WTC11 (cell line): ENCODE measurements at regions not wholly inside any gene's neighbourhood (a gene's known extent, or its start where the extent isn't known, plus 50 kb on each side); places are given as distances from the start of the nearest gene placed in this dataset.

Source experiments
- ATAC-seq: fragments of 200-7000 bp; cut with Tn5 transposase; 2 replicates; pipeline ENCODE4 v1.10.0; 2021; ENCODE audit warnings: mild to moderate bottlenecking, moderate library complexity
- CTCF ChIA-PET: fragments of 300-600 bp; sonication (Branson Sonifier 250); formaldehyde crosslinking; loops from one replicate; lab custom pipeline; 2021; ENCODE audit warnings: antibody characterized with exemption; lab: Charles Lee
- POLR2A ChIA-PET: fragments of 350-600 bp; sonication (Branson Sonifier 250); formaldehyde crosslinking; loops from one replicate; lab custom pipeline; 2021; ENCODE audit warnings: antibody characterized with exemption; lab: Charles Lee
- DNase-seq: peaks from one replicate; pipeline ENCODE4 v3.0.0; 2021; ENCODE audit warnings: low spot score
- H3K27ac Mint-ChIP-seq: 2 replicates; pipeline ENCODE4 v1.8.0; 2021; ENCODE audit warnings: mixed read lengths
- H3K27me3 Mint-ChIP-seq: 2 replicates; pipeline ENCODE4 v1.8.0; 2021; ENCODE audit warnings: low read depth, mild to moderate bottlenecking, moderate library complexity, mixed read lengths
- H3K36me3 Mint-ChIP-seq: 2 replicates; pipeline ENCODE4 v1.8.0; 2021; ENCODE audit warnings: mixed read lengths
- H3K4me1 Mint-ChIP-seq: 2 replicates; pipeline ENCODE4 v1.8.0; 2022; ENCODE audit warnings: mixed read lengths
- H3K4me3 Mint-ChIP-seq: 2 replicates; pipeline ENCODE4 v1.8.0; 2021; ENCODE audit warnings: mild to moderate bottlenecking, moderate library complexity, mixed read lengths
- H3K9me3 Mint-ChIP-seq: 2 replicates; pipeline ENCODE4 v1.8.0; 2021; ENCODE audit warnings: mixed read lengths
- AR ChIP-seq: fragments of 250-450 bp; sonication (Bioruptor Pico); IDR thresholded peaks from 2 replicates; pipeline ENCODE4 v1.9.0; 2021; ENCODE audit warnings: mild to moderate bottlenecking
- ATF3 ChIP-seq: sonication (generic); formaldehyde crosslinking; conservative IDR thresholded peaks from 2 replicates; pipeline ENCODE4 v1.8.1; 2022; ENCODE audit warnings: mild to moderate bottlenecking, missing genetic modification reagents
- CREM ChIP-seq: sonication (generic); formaldehyde crosslinking; IDR thresholded peaks from 2 replicates; pipeline ENCODE4 v1.8.1; 2022; ENCODE audit warnings: mild to moderate bottlenecking, missing genetic modification reagents, moderate library complexity
- FOXJ3 ChIP-seq: sonication (generic); formaldehyde crosslinking; IDR thresholded peaks from 2 replicates; pipeline ENCODE4 v1.9.0; 2021; ENCODE audit warnings: missing genetic modification reagents, mild to moderate bottlenecking, borderline replicate concordance
- FOXP4 ChIP-seq: sonication (generic); formaldehyde crosslinking; IDR thresholded peaks from 2 replicates; pipeline ENCODE4 v1.8.0; 2022; ENCODE audit warnings: mild to moderate bottlenecking, missing genetic modification reagents
- MXD4 ChIP-seq: fragments of 250-450 bp; sonication (Bioruptor Pico); IDR thresholded peaks from 2 replicates; pipeline ENCODE4 v1.8.0; 2021; ENCODE audit warnings: mild to moderate bottlenecking, moderate library complexity, borderline replicate concordance
- RORB ChIP-seq: fragments of 250-450 bp; sonication (Bioruptor Pico); IDR thresholded peaks from 2 replicates; pipeline ENCODE4 v1.9.0; 2021; ENCODE audit warnings: mild to moderate bottlenecking
- TCF7 ChIP-seq: sonication (generic); formaldehyde crosslinking; IDR thresholded peaks from 2 replicates; pipeline ENCODE4 v1.8.0; 2022; ENCODE audit warnings: mild to moderate bottlenecking, low read depth, missing genetic modification reagents, moderate library complexity
- USF1 ChIP-seq: sonication (generic); formaldehyde crosslinking; IDR thresholded peaks from 2 replicates; pipeline ENCODE4 v1.8.0; 2022; ENCODE audit warnings: mild to moderate bottlenecking, missing genetic modification reagents
- ZNF263 ChIP-seq: sonication (generic); formaldehyde crosslinking; IDR thresholded peaks from 2 replicates; pipeline ENCODE4 v1.8.1; 2022; ENCODE audit warnings: low read depth, mild to moderate bottlenecking, moderate library complexity, missing genetic modification reagents
- ZNF423 ChIP-seq: fragments of 250-450 bp; sonication (Bioruptor Pico); IDR thresholded peaks from 2 replicates; pipeline ENCODE4 v2.1.2; 2022; ENCODE audit warnings: mild to moderate bottlenecking, moderate library complexity
- ZNF425 ChIP-seq: fragments of 250-450 bp; sonication (Bioruptor Pico); conservative IDR thresholded peaks from 2 replicates; pipeline ENCODE4 v1.9.0; 2021; ENCODE audit warnings: mild to moderate bottlenecking
- ZNF532 ChIP-seq: fragments of 250-450 bp; sonication (Bioruptor Pico); IDR thresholded peaks from 2 replicates; pipeline ENCODE4 v1.9.0; 2021; ENCODE audit warnings: mild to moderate bottlenecking, borderline replicate concordance
- ZNF671 ChIP-seq: fragments of 250-450 bp; sonication (Bioruptor Pico); IDR thresholded peaks from 2 replicates; pipeline ENCODE4 v1.8.0; 2021; ENCODE audit warnings: mild to moderate bottlenecking

GRCh38 chr2:114111329-114111728, 221.4 kb downstream of the ACTR3 start (continued):
- TF ChIP-seq FOXP4 (CRISPR knock-in tag) (no peak), CREM (CRISPR knock-in tag) (no peak), ZNF532 (CRISPR knock-in tag) (no peak)
- TF ChIP-seq, all 79 proteins: peak for 0

- H3K4me1 Mint-ChIP-seq: peaks cover 24% of the 10 kb centered on the region
- ChIA-PET POLR2A (no interaction called here), CTCF (no interaction called here)
- peak; percentile 77 for ATAC-seq
- H3K9me3 Mint-ChIP-seq: peaks cover 66% of the 10 kb centered on the region
- no peak for TF ChIP-seq ZNF423
- no peak for TF ChIP-seq ZNF671 (CRISPR knock-in tag)
- TF ChIP-seq RORB (CRISPR knock-in tag): no peak
- no peak for TF ChIP-seq AR (CRISPR knock-in tag)
- no peak for TF ChIP-seq USF1 (CRISPR knock-in tag)
- no peak for TF ChIP-seq ZNF425 (CRISPR knock-in tag)
- TF ChIP-seq TCF7 (CRISPR knock-in tag): no peak
- TF ChIP-seq FOXJ3 (CRISPR knock-in tag): no peak
- no peak for TF ChIP-seq ZNF263 (CRISPR knock-in tag)
- TF ChIP-seq MXD4 (CRISPR knock-in tag): no peak
- TF ChIP-seq ATF3 (CRISPR knock-in tag): no peak
- TF ChIP-seq, all 79 proteins: peak for 0
- Mint-ChIP-seq H3K36me3 (peaks cover 9% of the 10 kb centered on the region), H3K27me3 (peaks cover 2% of the 10 kb centered on the region), H3K27ac (peak overlapping the region; percentile 53; the same call in 1 of the 2 replicates), H3K4me3 (no peak overlapping the region)
- DNase-seq: peak; percentile 12
Observed at GRCh38 chr2:114113518-114113917, 223.6 kb downstream of the ACTR3 start.
